ENCODE measurements at regions not wholly inside any gene's neighbourhood (a gene's known extent, or its start where the extent isn't known, plus 50 kb on each side); places are given as distances from the start of the nearest gene placed in this dataset.

GRCh38 chr1:79353224-79353623 is 346.7 kb upstream of the ADGRL4 start:
- Mint-ChIP-seq H3K27ac (no peak overlapping the region), H3K4me3 (no peak overlapping the region), H3K4me1 (no peaks in the 10 kb centered on the region), H3K27me3 (no peaks in the 10 kb centered on the region), H3K36me3 (ENCODE audit: low read depth) (no peaks in the 10 kb centered on the region), H3K9me3 (no peaks in the 10 kb centered on the region)
- intact Hi-C loops (cut with micrococcal nuclease) = loop anchor here (2.0 to 5.0 kb wide), 2 partner anchors 511 to 736 kb away; no protein-coding TSS in a partner anchor
- TF ChIP-seq, protein P1, sequence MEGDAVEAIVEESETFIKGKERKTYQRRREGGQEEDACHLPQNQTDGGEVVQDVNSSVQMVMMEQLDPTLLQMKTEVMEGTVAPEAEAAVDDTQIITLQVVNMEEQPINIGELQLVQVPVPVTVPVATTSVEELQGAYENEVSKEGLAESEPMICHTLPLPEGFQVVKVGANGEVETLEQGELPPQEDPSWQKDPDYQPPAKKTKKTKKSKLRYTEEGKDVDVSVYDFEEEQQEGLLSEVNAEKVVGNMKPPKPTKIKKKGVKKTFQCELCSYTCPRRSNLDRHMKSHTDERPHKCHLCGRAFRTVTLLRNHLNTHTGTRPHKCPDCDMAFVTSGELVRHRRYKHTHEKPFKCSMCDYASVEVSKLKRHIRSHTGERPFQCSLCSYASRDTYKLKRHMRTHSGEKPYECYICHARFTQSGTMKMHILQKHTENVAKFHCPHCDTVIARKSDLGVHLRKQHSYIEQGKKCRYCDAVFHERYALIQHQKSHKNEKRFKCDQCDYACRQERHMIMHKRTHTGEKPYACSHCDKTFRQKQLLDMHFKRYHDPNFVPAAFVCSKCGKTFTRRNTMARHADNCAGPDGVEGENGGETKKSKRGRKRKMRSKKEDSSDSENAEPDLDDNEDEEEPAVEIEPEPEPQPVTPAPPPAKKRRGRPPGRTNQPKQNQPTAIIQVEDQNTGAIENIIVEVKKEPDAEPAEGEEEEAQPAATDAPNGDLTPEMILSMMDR (IDR thresholded peaks at IDR 0.05) = no peak
- ChIA-PET CTCF (no interaction called here), POLR2A (no interaction called here)
- no peak for DNase-seq
- ATAC-seq (ENCODE audit: low read depth) = no peak

- intact Hi-C loops (cut with micrococcal nuclease) = no loop called here
- no peak overlapping the region for H3K27ac Mint-ChIP-seq
- ATAC-seq (ENCODE audit: low read depth) (no peak), DNase-seq (no peak)
- no peaks in the 10 kb centered on the region for H3K27me3 Mint-ChIP-seq
- TF ChIP-seq, protein P1 (IDR thresholded peaks at IDR 0.05) = no peak
- POLR2A ChIA-PET = no interaction called here
- peaks cover 4% of the 10 kb centered on the region for H3K9me3 Mint-ChIP-seq
- CTCF ChIA-PET = no interaction called here
- H3K4me3 Mint-ChIP-seq = no peak overlapping the region
- no peaks in the 10 kb centered on the region for H3K4me1 Mint-ChIP-seq
- no peaks in the 10 kb centered on the region for H3K36me3 Mint-ChIP-seq (ENCODE audit: low read depth)
These were observed 320.3 kb upstream of the ADGRL4 start for GRCh38 chr1:79326875-79327274.

- intact Hi-C loops (cut with micrococcal nuclease) = no loop called here
- DNase-seq = no peak
- Mint-ChIP-seq H3K27me3 (no peaks in the 10 kb centered on the region), H3K9me3 (peaks cover 4% of the 10 kb centered on the region), H3K4me3 (no peak overlapping the region), H3K36me3 (ENCODE audit: low read depth) (no peaks in the 10 kb centered on the region), H3K27ac (no peak overlapping the region), H3K4me1 (no peaks in the 10 kb centered on the region)
- CTCF ChIA-PET = no interaction called here
- no peak for ATAC-seq (ENCODE audit: low read depth)
- TF ChIP-seq, protein P1 (IDR thresholded peaks at IDR 0.05) = no peak
- POLR2A ChIA-PET = no interaction called here
These were observed 319.2 kb upstream of the ADGRL4 start for GRCh38 chr1:79325705-79326104.

DNA sequence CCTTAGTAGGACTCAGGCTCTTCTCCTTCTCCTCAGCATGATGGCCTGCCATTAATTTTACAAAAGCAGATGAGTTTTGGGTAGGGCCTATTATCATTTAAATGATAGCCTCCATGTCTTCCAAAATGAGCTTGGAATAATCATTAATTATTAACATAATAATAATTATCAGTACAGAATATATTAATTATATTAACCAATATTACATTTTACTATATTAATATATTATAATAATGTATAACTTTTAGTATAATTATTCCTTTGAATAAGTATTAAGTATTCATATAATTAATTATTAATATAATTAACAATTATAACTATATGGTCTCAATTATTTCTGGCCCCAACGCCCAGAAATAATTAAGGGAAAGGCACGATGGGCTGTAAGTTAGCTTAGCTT is 318.6 kb upstream of the ADGRL4 start:
- H3K4me3 Mint-ChIP-seq = no peak overlapping the region
- TF ChIP-seq, protein P1 (IDR thresholded peaks at IDR 0.05) = no peak
- H3K4me1 Mint-ChIP-seq = no peaks in the 10 kb centered on the region
- intact Hi-C loops (cut with micrococcal nuclease) = no loop called here
- no peaks in the 10 kb centered on the region for H3K36me3 Mint-ChIP-seq (ENCODE audit: low read depth)
- DNase-seq = no peak
- H3K9me3 Mint-ChIP-seq = peaks cover 4% of the 10 kb centered on the region
- no peak for ATAC-seq (ENCODE audit: low read depth)
- H3K27ac Mint-ChIP-seq = no peak overlapping the region
- no peaks in the 10 kb centered on the region for H3K27me3 Mint-ChIP-seq
- ChIA-PET CTCF (no interaction called here), POLR2A (no interaction called here)

DNA sequence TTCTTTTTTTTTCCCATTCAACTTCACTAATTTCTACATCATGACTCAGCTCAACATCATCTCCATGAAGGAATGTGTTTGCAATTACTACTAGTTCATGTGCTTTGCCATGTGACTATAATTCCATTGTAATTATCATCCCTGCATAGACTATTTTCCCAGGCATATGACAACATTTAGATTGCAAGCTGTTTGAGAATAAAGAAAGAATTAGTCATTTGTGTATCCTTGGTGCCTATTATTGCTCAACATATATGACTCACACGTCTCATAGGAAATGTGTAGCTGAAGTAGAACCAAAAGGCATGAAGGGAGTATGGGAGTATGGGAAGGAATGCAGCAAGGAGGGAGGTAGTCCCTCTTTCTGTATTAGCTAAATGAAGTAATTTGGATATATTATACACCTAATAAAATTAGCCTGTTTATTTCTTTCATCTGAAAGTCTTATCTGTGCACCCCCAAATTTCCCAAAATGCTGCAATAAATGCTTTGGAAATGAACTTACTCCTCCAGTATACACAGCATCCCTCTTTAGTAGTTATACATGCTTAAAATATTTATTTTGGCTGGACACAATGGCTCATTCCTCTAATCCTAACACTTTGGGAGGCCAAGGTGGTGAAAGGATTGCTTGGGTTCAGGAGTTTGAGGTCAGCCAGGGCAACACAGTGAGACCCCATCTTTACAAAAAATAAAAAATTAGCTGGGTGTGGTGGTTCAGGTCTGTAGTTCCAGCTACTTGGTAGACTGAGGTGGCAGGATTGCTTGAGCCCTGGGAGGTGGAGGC is 316.9 kb upstream of the ADGRL4 start:
- intact Hi-C loops (cut with micrococcal nuclease) = no loop called here
- ChIA-PET POLR2A (no interaction called here), CTCF (no interaction called here)
- no peaks in the 10 kb centered on the region for H3K27me3 Mint-ChIP-seq
- no peak overlapping the region for H3K27ac Mint-ChIP-seq
- H3K9me3 Mint-ChIP-seq = peaks cover 4% of the 10 kb centered on the region
- H3K4me1 Mint-ChIP-seq = no peaks in the 10 kb centered on the region
- no peaks in the 10 kb centered on the region for H3K36me3 Mint-ChIP-seq (ENCODE audit: low read depth)
- no peak for ATAC-seq (ENCODE audit: low read depth)
- TF ChIP-seq, protein P1 (IDR thresholded peaks at IDR 0.05) = no peak
- H3K4me3 Mint-ChIP-seq = no peak overlapping the region
- no peak for DNase-seq
